Gastroesophageal sphincter (tissue), 4 donors: ENCODE measurements at regions not wholly inside any gene's neighbourhood (a gene's known extent, or its start where the extent isn't known, plus 50 kb on each side); places are given as distances from the start of the nearest gene placed in this dataset.

ENCODE experiments used
- ATAC-seq: fragments of 150-250 bp; one replicate; pipeline ENCODE4 v1.9.1; 2016; ENCODE audit warnings: mild to moderate bottlenecking, moderate library complexity
- H3K27ac ChIP-seq, 4 donors: fragments of 200-600 bp; sonication (generic) in 3 of 4; 1 replicate in 3 of 4; 2 replicates in 1 of 4; pipeline ENCODE4 v1.5.1; 2016 to 2019
- H3K27me3 ChIP-seq: fragments of 200-600 bp; sonication (generic); one replicate; pipeline ENCODE4 v1.5.1; 2019
- H3K36me3 ChIP-seq, 2 donors: fragments of 200-600 bp; sonication (generic); one replicate each; pipeline ENCODE4 v1.5.1; 2019; ENCODE audit warnings: control low read depth in 1 of 2
- H3K4me1 ChIP-seq, 3 donors: fragments of 200-600 bp; sonication (generic); 1 replicate in 2 of 3; 2 replicates in 1 of 3; pipeline ENCODE4 v1.5.1; 2016 to 2019; ENCODE audit warnings: control low read depth in 2 of 3
- H3K4me3 ChIP-seq, 2 donors: fragments of 200-600 bp; sonication (generic); one replicate each; pipeline ENCODE4 v1.5.1; 2019; ENCODE audit warnings: mild to moderate bottlenecking in 1 of 2, moderate library complexity in 1 of 2
- H3K9me3 ChIP-seq, 3 donors: fragments of 200-600 bp; sonication (generic); one replicate each; pipeline ENCODE4 v1.5.1; 2017 to 2019; ENCODE audit warnings: control low read depth in 2 of 3
- CTCF ChIP-seq, 4 experiments: fragments of 200-600 bp in 2 of 4; fragments of 450-650 bp in 2 of 4; sonication (generic) in 1 of 4; IDR thresholded peaks; one replicate each; pipeline ENCODE4 v1.5.1; 2017 to 2019; ENCODE audit warnings: antibody characterized with exemption in 4 of 4, mild to moderate bottlenecking in 2 of 4, moderate library complexity in 2 of 4
- EP300 ChIP-seq: sonication (generic); formaldehyde crosslinking; IDR thresholded peaks from one replicate; pipeline ENCODE4 v1.6.1; 2017; ENCODE audit warnings: antibody characterized with exemption, mild to moderate bottlenecking
- POLR2A ChIP-seq, 2 donors: fragments of 450-650 bp; IDR thresholded peaks; one replicate each; pipeline ENCODE4 v1.6.1; 2017; ENCODE audit warnings: antibody characterized with exemption in 2 of 2, mild to moderate bottlenecking in 2 of 2, moderate library complexity in 1 of 2
- POLR2AphosphoS5 ChIP-seq: sonication (generic); formaldehyde crosslinking; IDR thresholded peaks from one replicate; pipeline ENCODE4 v1.6.1; 2017; ENCODE audit warnings: antibody characterized with exemption
- WGBS, 2 donors: methylation state at CpG; one replicate each; pipeline ENCODE4 v1.1.5; 2018; ENCODE audit warnings: low coverage in 1 of 2; 5-methylcytosine and 5-hydroxymethylcytosine counted together

- TF ChIP-seq CTCF (IDR thresholded peaks at IDR 0.05) (no peak), POLR2A (IDR thresholded peaks at IDR 0.05) (no peak), POLR2AphosphoS5 (no peak), EP300 (no peak)
- no peak for ATAC-seq
- Histone ChIP-seq H3K27me3 (no peaks in the 10 kb centered on the region), H3K4me1 (no peaks in the 10 kb centered on the region), H3K9me3 (peaks cover 0 to 14% (median 0%) of the 10 kb centered on the region in 3 donors), H3K27ac (no peak overlapping the region), H3K4me3 (no peak overlapping the region), H3K36me3 (no peaks in the 10 kb centered on the region)
These were observed 418.0 kb upstream of the IMPG1 start for GRCh38 chr6:76490456-76490855.

GRCh38 chr6:76481101-76481500 lies 408.6 kb upstream of the IMPG1 start:
- Histone ChIP-seq H3K27me3 (no peaks in the 10 kb centered on the region), H3K4me1 (no peaks in the 10 kb centered on the region), H3K9me3 (peaks cover 0 to 51% (median 0%) of the 10 kb centered on the region in 3 donors), H3K4me3 (no peak overlapping the region), H3K27ac (no peak overlapping the region), H3K36me3 (no peaks in the 10 kb centered on the region)
- ATAC-seq, result no peak
- WGBS, 2 donors, result 42 to 46% methylated on average over 3 of the region's 3 CpGs
- TF ChIP-seq CTCF (IDR thresholded peaks at IDR 0.05) (no peak), POLR2A (IDR thresholded peaks at IDR 0.05) (no peak), EP300 (no peak), POLR2AphosphoS5 (no peak)

GRCh38 chr6:76472858-76473257 lies 400.4 kb upstream of the IMPG1 start:
- ATAC-seq, result no peak
- Histone ChIP-seq H3K36me3 (no peaks in the 10 kb centered on the region), H3K27me3 (no peaks in the 10 kb centered on the region), H3K4me3 (no peak overlapping the region), H3K4me1 (no peaks in the 10 kb centered on the region), H3K27ac (no peak overlapping the region), H3K9me3 (peaks cover 0 to 13% (median 0%) of the 10 kb centered on the region in 3 donors)
- WGBS, 2 donors, result 69 to 77% methylated on average over 1 to 2 of the region's 2 CpGs
- TF ChIP-seq CTCF (IDR thresholded peaks at IDR 0.05) (no peak), POLR2AphosphoS5 (no peak), EP300 (no peak), POLR2A (IDR thresholded peaks at IDR 0.05) (no peak)

GRCh38 chr6:76466286-76466685 lies 393.8 kb upstream of the IMPG1 start:
- H3K27ac ChIP-seq, result no peak overlapping the region
- TF ChIP-seq CTCF (IDR thresholded peaks at IDR 0.05) (no peak), POLR2AphosphoS5 (no peak), POLR2A (IDR thresholded peaks at IDR 0.05) (no peak), EP300 (no peak)
- no peak for ATAC-seq
- no peaks in the 10 kb centered on the region for H3K27me3 ChIP-seq
- H3K4me3 ChIP-seq, result no peak overlapping the region
- 77 to 83% methylated on average over 4 of the region's 4 CpGs for WGBS, 2 donors
- no peaks in the 10 kb centered on the region for H3K9me3 ChIP-seq
- no peaks in the 10 kb centered on the region for H3K36me3 ChIP-seq
- H3K4me1 ChIP-seq, result no peaks in the 10 kb centered on the region

- no peaks in the 10 kb centered on the region for H3K4me1 ChIP-seq
- no peak overlapping the region for H3K4me3 ChIP-seq
- H3K9me3 ChIP-seq, result no peaks in the 10 kb centered on the region
- TF ChIP-seq EP300 (no peak), POLR2AphosphoS5 (no peak), POLR2A (IDR thresholded peaks at IDR 0.05) (no peak), CTCF (IDR thresholded peaks at IDR 0.05) (no peak)
- ATAC-seq, result no peak
- H3K36me3 ChIP-seq, result no peaks in the 10 kb centered on the region
- H3K27me3 ChIP-seq, result no peaks in the 10 kb centered on the region
- no peak overlapping the region for H3K27ac ChIP-seq
These were observed 392.9 kb upstream of the IMPG1 start for GRCh38 chr6:76465410-76465809.
